Right cardiac atrium (tissue), 5 donors: ENCODE measurements at regions not wholly inside any gene's neighbourhood (a gene's known extent, or its start where the extent isn't known, plus 50 kb on each side); places are given as distances from the start of the nearest gene placed in this dataset.
"Not testable (repeated sequence)": the region's sequence is repeated elsewhere in the genome, so short reads cannot be mapped to it uniquely, and the experiment has no call there.

Experiments
- ATAC-seq, 2 donors: fragments of 200-7000 bp; cut with Tn5 transposase; one replicate each; pipeline versions ENCODE4 v1.8.0 to v1.9.1; 2020; ENCODE audit warnings: moderate library complexity in 2 of 2, mild to moderate bottlenecking in 1 of 2
- DNase-seq, 3 donors: peaks; one replicate each; pipeline ENCODE4 v3.0.0-alpha.2; 2020
- H3K27ac ChIP-seq: one replicate; pipeline ENCODE4 v1.5.1; 2013; ENCODE audit warnings: mild to moderate bottlenecking, low read length, control low read depth, moderate library complexity
- H3K27me3 ChIP-seq: one replicate; pipeline ENCODE4 v1.6.1; 2013; ENCODE audit not compliant: control insufficient read depth, insufficient read depth
- H3K4me1 ChIP-seq: one replicate; pipeline ENCODE4 v1.6.1; 2013; ENCODE audit warnings: low read length; ENCODE audit not compliant: control insufficient read depth, insufficient read depth
- H3K4me3 ChIP-seq: one replicate; pipeline ENCODE4 v1.5.1; 2013; ENCODE audit warnings: low read length, control low read depth
- H3K9me3 ChIP-seq: one replicate; pipeline ENCODE4 v1.6.1; 2013; ENCODE audit warnings: low read length; ENCODE audit not compliant: control insufficient read depth
- WGBS: extraction: QIAGEN DNeasy Blood & Tissue Kit; methylation state at CpG from one replicate; pipeline ENCODE4 v1.1.7; 2013; 5-methylcytosine and 5-hydroxymethylcytosine counted together
- intact Hi-C, 4 donors: fragments of 100-400 bp; cut with DNase I; formaldehyde crosslinking; loops; one replicate each; pipeline versions ENCODE4 v1.11.0 to v1.14.0; 2022 to 2023
- donor health status: healthy with polysubstance abuse.
- donor health status: DM: no; HTN: yes; CAD: no.
- donor health status: DM: no; HTN: no; CAD: no.
- donor health status: DM: no; HTN: yes; CAD: no; lungs with severe emphysema.
- donor health status: DM: yes; HTN: yes; CAD: no.

DNA sequence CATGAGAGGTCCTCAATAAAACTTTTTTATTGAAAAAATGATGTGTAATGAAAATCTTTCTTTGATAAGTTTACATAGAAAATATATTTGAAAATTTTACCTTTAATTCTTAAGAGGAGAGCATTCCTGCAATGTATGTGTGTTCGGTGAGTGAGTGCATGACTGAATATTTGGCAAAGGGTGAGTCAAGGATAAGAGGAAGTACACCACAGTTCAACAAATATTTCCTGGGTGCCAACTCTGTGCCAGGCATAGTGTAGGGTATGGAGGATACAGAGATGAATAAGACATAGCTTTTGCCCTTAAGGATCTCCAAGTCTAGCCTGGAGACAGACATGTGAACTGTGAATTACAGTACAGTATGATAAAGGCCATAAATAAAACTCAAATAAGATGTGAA is 84.7 kb upstream of the GPR101 start:
- Histone ChIP-seq H3K9me3 (no peaks in the 10 kb centered on the region), H3K4me3 (no peak overlapping the region), H3K27ac (no peak overlapping the region), H3K27me3 (no peaks in the 10 kb centered on the region), H3K4me1 (no peaks in the 10 kb centered on the region)
- ATAC-seq: no peak
- WGBS: 69% methylated on average over 1 of the region's 1 CpG
- intact Hi-C loops: no loop called here
- no peak for DNase-seq

DNA sequence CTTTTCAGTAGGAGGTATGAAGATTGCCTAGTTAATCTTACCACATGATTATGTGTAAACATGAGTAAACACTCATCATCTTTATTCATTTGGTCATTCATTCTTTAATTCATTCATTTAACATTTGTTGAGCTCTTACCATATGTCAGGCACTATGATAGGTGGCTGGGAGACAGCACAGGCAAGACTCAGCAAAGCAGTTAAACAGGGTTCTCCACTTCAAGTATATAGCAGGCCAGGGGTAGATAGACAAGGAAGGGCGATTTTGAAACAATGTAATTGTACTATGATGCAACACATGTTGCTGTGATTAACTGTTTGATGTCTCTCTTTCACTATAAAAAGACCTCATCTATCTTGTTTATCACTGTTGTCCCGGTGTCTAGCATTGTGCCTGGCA is 84.3 kb upstream of the GPR101 start:
- H3K27ac ChIP-seq: no peak overlapping the region
- ATAC-seq (no peak), DNase-seq (no peak)
- no peaks in the 10 kb centered on the region for H3K4me1 ChIP-seq
- H3K4me3 ChIP-seq: no peak overlapping the region
- WGBS: 51% methylated on average over 2 of the region's 2 CpGs
- H3K9me3 ChIP-seq: no peaks in the 10 kb centered on the region
- H3K27me3 ChIP-seq: no peaks in the 10 kb centered on the region
- intact Hi-C loops: no loop called here

DNA sequence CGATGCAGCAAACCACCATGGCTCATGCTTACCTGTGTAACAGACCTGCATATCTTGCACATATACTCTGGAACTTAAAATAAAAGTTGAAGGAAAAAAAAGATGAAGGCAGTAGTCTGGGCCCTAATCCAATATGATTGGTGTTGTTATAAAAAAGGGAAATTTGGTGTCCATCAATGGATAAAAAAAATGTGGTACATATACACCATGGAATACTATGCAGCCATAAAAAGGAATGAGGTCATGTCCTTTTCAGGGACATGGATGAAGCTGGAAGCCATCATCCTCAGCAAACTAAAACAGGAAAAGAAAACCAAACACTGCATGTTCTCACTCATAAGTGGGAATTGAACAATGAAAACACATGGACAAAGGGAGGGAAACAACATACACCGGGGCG is 74.1 kb upstream of the GPR101 start:
- H3K27me3 ChIP-seq, ATAC-seq, H3K4me1 ChIP-seq, H3K27ac ChIP-seq, H3K9me3 ChIP-seq, intact Hi-C loops, H3K4me3 ChIP-seq, DNase-seq: not testable (repeated sequence)
- WGBS: 92% methylated on average over 3 of the region's 3 CpGs

DNA sequence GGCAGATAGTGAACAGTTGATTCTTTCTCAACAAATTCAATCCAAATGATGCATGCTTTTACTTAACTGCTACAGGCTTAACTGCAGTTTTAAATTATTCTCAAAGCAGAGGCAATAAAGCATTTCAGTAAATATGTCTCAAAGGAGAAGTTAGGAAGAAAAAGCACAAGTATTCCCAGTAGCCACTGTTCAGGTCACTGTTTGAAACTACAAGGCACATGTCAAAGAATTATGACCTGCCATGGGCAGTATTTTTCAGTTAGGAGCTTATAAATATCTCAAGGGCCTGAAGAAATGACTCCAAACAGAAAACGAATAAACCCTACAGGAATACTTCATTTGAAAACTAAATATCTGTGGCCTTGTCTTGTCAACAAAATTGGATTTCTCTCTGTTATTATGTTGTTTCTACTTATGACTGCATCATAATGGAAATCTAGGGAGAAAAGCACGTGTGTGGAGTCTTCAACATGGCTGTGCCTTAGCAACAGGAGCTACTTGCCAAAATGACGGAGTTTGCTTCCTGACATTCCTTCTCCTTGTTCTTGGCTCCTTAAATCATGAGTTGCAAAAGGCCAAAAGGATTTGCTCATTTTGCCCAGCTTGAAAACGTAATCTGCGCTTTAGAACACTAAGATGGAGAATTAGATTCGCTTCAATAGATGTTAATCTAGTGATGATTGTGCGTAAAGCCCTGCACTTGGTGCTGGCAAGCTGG is 67.6 kb upstream of the GPR101 start:
- Histone ChIP-seq H3K9me3 (no peaks in the 10 kb centered on the region), H3K27ac (no peak overlapping the region), H3K4me1 (no peaks in the 10 kb centered on the region), H3K27me3 (no peaks in the 10 kb centered on the region), H3K4me3 (no peak overlapping the region)
- DNase-seq (no peak), ATAC-seq (no peak)
- WGBS: 63% methylated on average over 7 of the region's 7 CpGs
- intact Hi-C loops: no loop called here
